Lower leg skin (tissue), 4 donors: ENCODE measurements at regions not wholly inside any gene's neighbourhood (a gene's known extent, or its start where the extent isn't known, plus 50 kb on each side); places are given as distances from the start of the nearest gene placed in this dataset.

Experiments
- DNase-seq, 2 donors: peaks; one replicate each; pipeline ENCODE4 v3.0.0-alpha.2; 2019; ENCODE audit warnings: low spot score in 2 of 2
- H3K4me3 ChIP-seq: fragments of 200-600 bp; sonication (generic); 2 replicates; pipeline ENCODE4 v1.5.1; 2017; ENCODE audit warnings: mild to moderate bottlenecking, low read depth; ENCODE audit not compliant: poor library complexity, severe bottlenecking
- POLR2A ChIP-seq, 2 donors: fragments of 450-650 bp; IDR thresholded peaks; one replicate each; pipeline ENCODE4 v1.6.1; 2016 to 2017; ENCODE audit warnings: antibody characterized with exemption in 2 of 2, mild to moderate bottlenecking in 1 of 2, moderate library complexity in 1 of 2
- WGBS, 2 donors: methylation state at CpG; one replicate each; pipeline ENCODE4 v1.1.5; 2018; 5-methylcytosine and 5-hydroxymethylcytosine counted together
- intact Hi-C: fragments of 100-400 bp; cut with DNase I; formaldehyde crosslinking; loops from one replicate; pipeline ENCODE4 v1.15.0; 2023; ENCODE audit warnings: low total_unique reads
- TF ChIP-seq, protein P1 (sequence below), 3 donors: fragments of 450-650 bp; IDR thresholded peaks; one replicate each; pipeline ENCODE4 v1.5.1; 2016; ENCODE audit warnings: antibody characterized with exemption in 3 of 3, mild to moderate bottlenecking in 3 of 3, moderate library complexity in 2 of 3

DNA sequence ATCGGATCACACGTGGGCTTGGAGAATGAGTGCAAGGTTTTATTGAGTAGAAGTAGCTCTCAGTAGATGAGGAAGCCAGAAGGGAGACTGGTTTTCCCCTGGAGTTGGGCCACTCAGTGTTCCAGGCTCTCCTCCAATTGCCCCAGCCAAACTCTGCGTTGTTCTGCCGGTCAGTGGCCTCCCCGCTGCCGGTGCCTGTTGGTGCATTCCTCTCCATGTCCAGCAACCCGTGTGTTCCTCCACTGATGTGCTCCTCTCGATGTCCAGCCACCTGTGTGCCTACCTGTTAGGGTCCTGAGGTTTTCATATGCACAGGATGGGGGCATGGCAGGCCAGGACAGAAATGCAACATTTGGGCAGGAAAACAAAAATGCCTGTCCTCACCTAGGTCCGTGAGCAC lies 888.0 kb upstream of the PTPRD start:
- no peak overlapping the region for H3K4me3 ChIP-seq
- intact Hi-C loops = no loop called here
- DNase-seq = no peak
- 90% methylated on average over 9 of the region's 9 CpGs for WGBS, 2 donors
- TF ChIP-seq, protein P1, sequence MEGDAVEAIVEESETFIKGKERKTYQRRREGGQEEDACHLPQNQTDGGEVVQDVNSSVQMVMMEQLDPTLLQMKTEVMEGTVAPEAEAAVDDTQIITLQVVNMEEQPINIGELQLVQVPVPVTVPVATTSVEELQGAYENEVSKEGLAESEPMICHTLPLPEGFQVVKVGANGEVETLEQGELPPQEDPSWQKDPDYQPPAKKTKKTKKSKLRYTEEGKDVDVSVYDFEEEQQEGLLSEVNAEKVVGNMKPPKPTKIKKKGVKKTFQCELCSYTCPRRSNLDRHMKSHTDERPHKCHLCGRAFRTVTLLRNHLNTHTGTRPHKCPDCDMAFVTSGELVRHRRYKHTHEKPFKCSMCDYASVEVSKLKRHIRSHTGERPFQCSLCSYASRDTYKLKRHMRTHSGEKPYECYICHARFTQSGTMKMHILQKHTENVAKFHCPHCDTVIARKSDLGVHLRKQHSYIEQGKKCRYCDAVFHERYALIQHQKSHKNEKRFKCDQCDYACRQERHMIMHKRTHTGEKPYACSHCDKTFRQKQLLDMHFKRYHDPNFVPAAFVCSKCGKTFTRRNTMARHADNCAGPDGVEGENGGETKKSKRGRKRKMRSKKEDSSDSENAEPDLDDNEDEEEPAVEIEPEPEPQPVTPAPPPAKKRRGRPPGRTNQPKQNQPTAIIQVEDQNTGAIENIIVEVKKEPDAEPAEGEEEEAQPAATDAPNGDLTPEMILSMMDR (IDR thresholded peaks at IDR 0.05) = no peak
- no peak for TF ChIP-seq POLR2A (IDR thresholded peaks at IDR 0.05)

DNA sequence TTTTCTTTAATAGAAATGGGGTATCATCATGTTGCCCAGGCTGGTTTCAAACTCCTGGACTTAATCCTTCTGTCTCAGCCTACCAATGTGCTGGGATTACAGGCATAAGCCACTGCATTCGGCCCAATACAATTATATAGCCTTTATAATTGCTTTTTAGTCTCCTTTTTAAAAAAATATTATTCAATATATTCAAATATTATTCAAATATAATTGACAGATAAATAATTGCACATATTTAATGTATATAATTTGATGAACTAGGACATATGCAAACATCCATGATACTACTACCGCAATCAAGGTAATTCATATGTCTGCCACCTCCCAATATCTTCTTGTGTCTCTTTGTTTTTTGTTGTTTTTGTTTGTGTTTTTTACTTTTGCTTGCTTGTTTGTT lies 894.2 kb upstream of the PTPRD start:
- intact Hi-C loops = no loop called here
- WGBS, 2 donors = 61 to 79% methylated on average over 2 of the region's 2 CpGs
- H3K4me3 ChIP-seq = no peak overlapping the region
- DNase-seq = no peak
- TF ChIP-seq POLR2A (IDR thresholded peaks at IDR 0.05) = no peak
- TF ChIP-seq, protein P1 (IDR thresholded peaks at IDR 0.05) = no peak

DNA sequence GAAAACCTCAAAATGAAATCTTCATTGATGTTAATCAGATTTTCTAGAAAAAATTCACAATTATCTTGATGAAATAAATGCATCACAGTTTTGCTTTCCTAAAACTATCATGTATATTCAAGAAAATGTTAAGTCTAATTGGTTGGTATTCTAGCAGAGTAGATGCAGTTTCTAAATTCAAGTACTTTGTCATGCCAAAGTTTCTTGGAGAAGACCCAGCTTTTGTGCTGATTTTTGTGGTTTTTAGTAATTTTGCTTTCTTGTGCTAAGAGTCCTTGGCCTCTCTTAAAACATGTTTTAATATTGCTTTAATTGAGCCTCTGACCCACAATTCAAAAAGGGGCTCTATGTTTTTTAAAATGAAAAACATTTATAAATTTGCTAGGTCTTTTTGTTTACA lies 924.8 kb upstream of the PTPRD start:
- H3K4me3 ChIP-seq = no peak overlapping the region
- no peak for TF ChIP-seq POLR2A (IDR thresholded peaks at IDR 0.05)
- TF ChIP-seq, protein P1 (IDR thresholded peaks at IDR 0.05) = no peak
- DNase-seq = no peak
- intact Hi-C loops = no loop called here

DNA sequence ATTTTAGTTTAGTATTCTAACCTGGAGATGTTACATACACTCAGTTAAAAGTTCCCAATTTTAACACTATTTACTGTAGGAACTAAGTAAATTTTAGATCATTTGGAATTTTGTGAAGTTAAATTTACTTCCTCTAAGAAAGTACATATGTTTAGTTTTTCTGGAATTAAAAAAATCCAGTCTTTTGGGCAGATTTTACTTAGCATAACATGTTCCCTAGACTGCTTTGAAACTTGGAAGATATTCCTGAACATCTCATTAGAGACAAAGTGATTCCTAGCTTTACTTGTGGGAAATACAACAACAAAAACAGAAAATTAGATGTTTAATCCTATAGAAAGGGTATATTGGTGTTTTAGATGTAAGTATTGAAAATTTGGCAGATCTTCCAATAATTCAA lies 930.0 kb upstream of the PTPRD start:
- no peak overlapping the region for H3K4me3 ChIP-seq
- DNase-seq = no peak
- intact Hi-C loops = no loop called here
- no peak for TF ChIP-seq POLR2A (IDR thresholded peaks at IDR 0.05)
- TF ChIP-seq, protein P1 (IDR thresholded peaks at IDR 0.05) = no peak

DNA sequence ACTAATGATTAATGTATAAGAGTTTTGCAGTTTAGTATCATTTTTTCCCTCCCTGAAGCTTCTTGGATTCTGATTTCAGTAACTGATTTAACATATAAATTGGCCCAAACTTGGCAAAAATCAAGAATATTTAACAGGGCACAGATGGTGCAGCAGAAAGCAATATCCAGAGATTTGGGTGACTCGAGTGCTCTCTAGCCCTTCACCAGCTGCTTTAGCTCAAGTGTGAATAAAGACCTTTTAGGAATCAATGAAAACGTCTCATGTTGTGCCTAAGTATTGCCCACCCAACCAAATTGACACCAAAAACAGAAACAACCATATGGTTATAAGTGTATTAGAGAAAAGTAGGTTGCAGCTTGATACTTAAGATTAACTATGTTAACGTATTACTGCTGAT lies 933.4 kb upstream of the PTPRD start:
- WGBS, 2 donors = 61 to 62% methylated on average over 3 of the region's 3 CpGs
- no peak overlapping the region for H3K4me3 ChIP-seq
- intact Hi-C loops = no loop called here
- TF ChIP-seq, protein P1 (IDR thresholded peaks at IDR 0.05) = no peak
- no peak for TF ChIP-seq POLR2A (IDR thresholded peaks at IDR 0.05)
- DNase-seq = no peak

DNA sequence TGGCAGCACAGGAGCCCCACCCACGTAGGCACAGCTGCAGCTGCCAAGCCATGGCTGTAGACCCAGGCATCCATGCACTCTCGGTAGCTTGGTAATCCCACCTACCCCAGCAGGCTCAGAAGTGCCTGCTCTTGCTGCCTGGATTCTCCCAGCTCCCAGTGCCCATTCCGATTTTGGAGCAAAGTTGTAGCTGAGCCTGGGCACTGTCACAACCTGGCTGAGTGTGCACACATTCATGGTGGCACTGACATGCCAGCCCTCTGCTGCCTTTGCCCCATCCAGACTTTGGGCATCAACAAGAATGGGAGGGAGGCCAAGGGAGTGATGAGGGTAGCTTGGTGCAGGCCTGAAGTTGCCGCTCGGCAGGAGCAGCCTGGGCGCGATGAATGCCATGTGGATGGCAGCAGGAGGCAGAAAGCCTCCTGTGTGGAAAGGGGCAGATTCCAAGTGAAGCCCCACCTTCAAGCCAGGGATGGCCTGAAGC lies 936.6 kb upstream of the PTPRD start:
- TF ChIP-seq, protein P1 (IDR thresholded peaks at IDR 0.05) = no peak
- TF ChIP-seq POLR2A (IDR thresholded peaks at IDR 0.05) = no peak
- no peak for DNase-seq
- 81 to 89% methylated on average over 7 of the region's 7 CpGs for WGBS, 2 donors
- H3K4me3 ChIP-seq = no peak overlapping the region
- intact Hi-C loops = no loop called here
